ENCODE measurements at regions not wholly inside any gene's neighbourhood (a gene's known extent, or its start where the extent isn't known, plus 50 kb on each side); places are given as distances from the start of the nearest gene placed in this dataset.

GRCh38 chr10:108597657-108598319 is 1325.5 kb downstream of the XPNPEP1 start:
- Mint-ChIP-seq H3K4me3 (ENCODE audit: unreplicated experiment) (no peak overlapping the region), H3K27me3 (ENCODE audit: unreplicated experiment) (no peaks in the 10 kb centered on the region), H3K36me3 (ENCODE audit: low read depth, unreplicated experiment) (no peaks in the 10 kb centered on the region), H3K4me1 (ENCODE audit: unreplicated experiment) (peaks cover 8% of the 10 kb centered on the region), H3K27ac (ENCODE audit: unreplicated experiment) (no peak overlapping the region), H3K9me3 (ENCODE audit: unreplicated experiment) (no peaks in the 10 kb centered on the region)
- no peak for DNase-seq (ENCODE audit: low spot score)
- no peak for TF ChIP-seq CTCF (IDR thresholded peaks at IDR 0.05; ENCODE audit: unreplicated experiment)

GRCh38 chr10:108597031-108597430 is 1326.3 kb downstream of the XPNPEP1 start:
- Mint-ChIP-seq H3K4me1 (ENCODE audit: unreplicated experiment) (peaks cover 8% of the 10 kb centered on the region), H3K27me3 (ENCODE audit: unreplicated experiment) (no peaks in the 10 kb centered on the region), H3K9me3 (ENCODE audit: unreplicated experiment) (no peaks in the 10 kb centered on the region), H3K27ac (ENCODE audit: unreplicated experiment) (no peak overlapping the region), H3K36me3 (ENCODE audit: low read depth, unreplicated experiment) (no peaks in the 10 kb centered on the region), H3K4me3 (ENCODE audit: unreplicated experiment) (no peak overlapping the region)
- no peak for TF ChIP-seq CTCF (IDR thresholded peaks at IDR 0.05; ENCODE audit: unreplicated experiment)
- no peak for DNase-seq (ENCODE audit: low spot score)

- peaks cover 6% of the 10 kb centered on the region for H3K4me1 Mint-ChIP-seq (ENCODE audit: unreplicated experiment)
- no peak overlapping the region for H3K27ac Mint-ChIP-seq (ENCODE audit: unreplicated experiment)
- no peaks in the 10 kb centered on the region for H3K27me3 Mint-ChIP-seq (ENCODE audit: unreplicated experiment)
- H3K4me3 Mint-ChIP-seq (ENCODE audit: unreplicated experiment), result no peak overlapping the region
- no peak for DNase-seq (ENCODE audit: low spot score)
- H3K36me3 Mint-ChIP-seq (ENCODE audit: low read depth, unreplicated experiment), result no peaks in the 10 kb centered on the region
- TF ChIP-seq CTCF (IDR thresholded peaks at IDR 0.05; ENCODE audit: unreplicated experiment), result no peak
- no peaks in the 10 kb centered on the region for H3K9me3 Mint-ChIP-seq (ENCODE audit: unreplicated experiment)
These were observed 1330.4 kb downstream of the XPNPEP1 start for GRCh38 chr10:108592956-108593355.

- Mint-ChIP-seq H3K4me1 (ENCODE audit: unreplicated experiment) (peaks cover 6% of the 10 kb centered on the region), H3K9me3 (ENCODE audit: unreplicated experiment) (no peaks in the 10 kb centered on the region), H3K27me3 (ENCODE audit: unreplicated experiment) (peaks cover 2% of the 10 kb centered on the region), H3K36me3 (ENCODE audit: low read depth, unreplicated experiment) (no peaks in the 10 kb centered on the region), H3K4me3 (ENCODE audit: unreplicated experiment) (no peak overlapping the region), H3K27ac (ENCODE audit: unreplicated experiment) (no peak overlapping the region)
- DNase-seq (ENCODE audit: low spot score), result no peak
- no peak for TF ChIP-seq CTCF (IDR thresholded peaks at IDR 0.05; ENCODE audit: unreplicated experiment)
These were observed 1331.9 kb downstream of the XPNPEP1 start for GRCh38 chr10:108591417-108591816.

GRCh38 chr10:108586424-108586823 is 1336.9 kb downstream of the XPNPEP1 start:
- peaks cover 2% of the 10 kb centered on the region for H3K27me3 Mint-ChIP-seq (ENCODE audit: unreplicated experiment)
- H3K27ac Mint-ChIP-seq (ENCODE audit: unreplicated experiment), result no peak overlapping the region
- H3K9me3 Mint-ChIP-seq (ENCODE audit: unreplicated experiment), result no peaks in the 10 kb centered on the region
- no peak overlapping the region for H3K4me3 Mint-ChIP-seq (ENCODE audit: unreplicated experiment)
- no peak for TF ChIP-seq CTCF (IDR thresholded peaks at IDR 0.05; ENCODE audit: unreplicated experiment)
- no peaks in the 10 kb centered on the region for H3K4me1 Mint-ChIP-seq (ENCODE audit: unreplicated experiment)
- H3K36me3 Mint-ChIP-seq (ENCODE audit: low read depth, unreplicated experiment), result no peaks in the 10 kb centered on the region
- no peak for DNase-seq (ENCODE audit: low spot score)

Measured in endothelial cell (in vitro differentiated cells).